ENCODE measurements at regions not wholly inside any gene's neighbourhood (a gene's known extent, or its start where the extent isn't known, plus 50 kb on each side); places are given as distances from the start of the nearest gene placed in this dataset.

DNA sequence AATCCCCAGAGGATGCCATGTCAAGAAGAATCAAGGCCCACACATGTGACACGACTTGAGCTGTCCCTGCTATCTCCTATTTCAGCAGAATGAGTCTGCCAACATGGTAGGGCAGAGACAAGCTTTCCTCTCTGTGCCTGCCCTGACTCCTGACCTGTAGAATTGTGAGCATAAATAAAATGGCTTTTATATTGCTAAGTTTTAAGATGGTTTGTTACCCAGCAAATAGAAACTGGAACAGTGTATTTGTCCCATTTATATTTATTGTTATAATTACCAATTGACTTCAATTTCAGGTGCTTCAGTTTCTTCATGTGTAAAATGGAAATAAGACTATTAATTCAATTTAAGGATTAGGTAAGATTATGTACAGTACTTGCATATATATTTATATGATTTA is 90.5 kb downstream of the ASB1 start:
- H3K27ac ChIP-seq: peak overlapping the region; percentile 92
- in situ Hi-C loops (cut with MboI): loop anchor here (10.0 kb wide), 1 partner anchor 328 kb away; the partner anchor contains the start of gene TWIST2
- DNase-seq: no peak
- H3K9me3 ChIP-seq (ENCODE audit: low read depth): no peaks in the 10 kb centered on the region
- H3K4me2 ChIP-seq (ENCODE audit: unreplicated experiment): no peak overlapping the region
- peaks cover 37% of the 10 kb centered on the region for H3F3A ChIP-seq (ENCODE audit: insufficient read depth)
- H3K36me3 ChIP-seq (ENCODE audit: low read depth): no peaks in the 10 kb centered on the region
- H3K4me3 ChIP-seq: no peak overlapping the region
- TF ChIP-seq EZH2phosphoT487 (IDR thresholded peaks at IDR 0.05; ENCODE audit: insufficient read depth, low read depth): no peak
- no peak for TF ChIP-seq EZH2 (IDR thresholded peaks at IDR 0.05; ENCODE audit: insufficient read depth, poor library complexity, severe bottlenecking)
- H3K9ac ChIP-seq: no peak overlapping the region
- 88 to 95% methylated on average over 1 of the region's 1 CpG for WGBS, 2 experiments (ENCODE audit: low coverage in 1 of 2, low lambda C conversion rate in 2 of 2, missing lambda C conversion rate in 2 of 2)
- H3K4me1 ChIP-seq (ENCODE audit: insufficient read depth): peaks cover 36% of the 10 kb centered on the region
- no peak overlapping the region for H2AFZ ChIP-seq
- H3K9me2 ChIP-seq (ENCODE audit: insufficient read depth): no peaks in the 10 kb centered on the region
- 0 out of 2 replicates have a peak, but pooled peaks cover 12% of the 10 kb centered on the region for H3K79me2 ChIP-seq (ENCODE audit: insufficient read depth)
- H4K20me1 ChIP-seq (ENCODE audit: insufficient read depth): no peaks in the 10 kb centered on the region
- H3K27me3 ChIP-seq (replicated peaks; ENCODE audit: insufficient read depth): no peaks in the 10 kb centered on the region

DNA sequence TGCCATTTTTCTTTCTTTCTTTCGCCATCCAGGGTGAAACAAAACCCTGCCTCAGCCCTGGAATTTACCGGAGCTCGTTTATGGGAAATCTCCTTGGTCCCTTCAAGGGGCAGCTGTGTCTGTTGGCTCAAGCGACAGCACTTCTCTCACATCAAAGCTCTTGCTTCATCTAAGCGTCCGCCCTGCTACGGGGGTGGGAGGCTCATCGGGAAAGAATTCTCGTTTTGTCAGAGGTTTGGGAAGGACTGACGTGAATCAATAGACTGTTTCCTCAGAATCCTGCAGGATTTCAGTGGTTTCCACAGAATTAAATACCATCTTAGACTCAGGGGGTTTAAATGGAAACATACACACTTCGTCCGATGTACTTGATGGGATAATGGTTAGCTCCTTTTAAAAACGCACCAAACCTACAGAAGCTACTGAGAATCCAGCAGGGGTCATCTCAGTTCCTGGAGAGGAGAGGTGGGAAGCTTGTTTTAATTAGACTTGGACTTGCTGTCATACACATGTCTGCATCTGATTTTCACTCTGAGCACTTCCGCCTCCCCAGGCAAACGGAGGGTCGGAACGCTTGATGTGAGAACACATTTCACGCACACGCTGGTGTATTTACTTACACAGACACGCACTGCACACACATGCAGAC is 91.6 kb downstream of the ASB1 start:
- Histone ChIP-seq H3K9ac (peak overlapping the region; percentile 74), H3K4me3 (peak overlapping the region; percentile 49)
- 1% methylated on average over 20 of the region's 20 CpGs for WGBS, 2 experiments (ENCODE audit: low coverage in 1 of 2, low lambda C conversion rate in 2 of 2, missing lambda C conversion rate in 2 of 2)

DNA sequence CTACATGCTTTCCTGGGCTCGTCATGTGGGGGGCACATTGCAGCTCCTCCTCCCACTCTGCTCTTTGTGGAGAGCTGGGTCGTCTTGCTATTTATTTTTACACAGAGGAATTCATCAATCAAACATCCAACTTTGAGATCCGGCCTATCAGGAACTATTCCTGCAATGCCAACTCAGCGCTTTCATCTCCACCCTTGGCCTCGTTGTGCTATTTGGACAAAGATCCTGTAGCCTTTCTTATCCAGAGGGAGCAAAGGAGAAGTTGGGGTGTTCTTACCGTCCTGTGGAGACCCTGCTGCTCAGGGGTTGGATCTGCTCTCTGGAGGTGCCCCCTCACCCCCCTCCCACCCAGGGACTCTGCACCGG is 92.1 kb downstream of the ASB1 start:
- no peak for TF ChIP-seq EZH2phosphoT487 (IDR thresholded peaks at IDR 0.05; ENCODE audit: insufficient read depth, low read depth)
- TF ChIP-seq EZH2 (IDR thresholded peaks at IDR 0.05; ENCODE audit: insufficient read depth, poor library complexity, severe bottlenecking): no peak
- Histone ChIP-seq H3K79me2 (ENCODE audit: insufficient read depth) (0 out of 2 replicates have a peak, but pooled peaks cover 12% of the 10 kb centered on the region), H3F3A (ENCODE audit: insufficient read depth) (peaks cover 37% of the 10 kb centered on the region), H3K27me3 (replicated peaks; ENCODE audit: insufficient read depth) (no peaks in the 10 kb centered on the region), H3K9me3 (ENCODE audit: low read depth) (no peaks in the 10 kb centered on the region), H3K4me2 (ENCODE audit: unreplicated experiment) (peak overlapping the region; percentile 73), H3K27ac (peak overlapping the region; percentile 92), H3K4me3 (peak overlapping the region; percentile 49), H3K9me2 (ENCODE audit: insufficient read depth) (no peaks in the 10 kb centered on the region), H3K4me1 (ENCODE audit: insufficient read depth) (peaks cover 36% of the 10 kb centered on the region), H4K20me1 (ENCODE audit: insufficient read depth) (no peaks in the 10 kb centered on the region), H2AFZ (peak overlapping the region; percentile 31), H3K36me3 (ENCODE audit: low read depth) (no peaks in the 10 kb centered on the region), H3K9ac (peak overlapping the region; percentile 74)
- DNase-seq: no peak
- in situ Hi-C loops (cut with MboI): loop anchor here (10.0 kb wide), 1 partner anchor 326 kb away; the partner anchor contains the start of gene TWIST2
- WGBS, 2 experiments (ENCODE audit: low coverage in 1 of 2, low lambda C conversion rate in 2 of 2, missing lambda C conversion rate in 2 of 2): 6 to 7% methylated on average over 7 of the region's 7 CpGs

More for the DNA sequence above, 91.6 kb downstream of the ASB1 start:
- Histone ChIP-seq H4K20me1 (ENCODE audit: insufficient read depth) (no peaks in the 10 kb centered on the region), H3K9me2 (ENCODE audit: insufficient read depth) (no peaks in the 10 kb centered on the region), H3K27me3 (replicated peaks; ENCODE audit: insufficient read depth) (no peaks in the 10 kb centered on the region), H3K36me3 (ENCODE audit: low read depth) (no peaks in the 10 kb centered on the region), H2AFZ (peak overlapping the region; percentile 31), H3K9me3 (ENCODE audit: low read depth) (no peaks in the 10 kb centered on the region), H3K4me1 (ENCODE audit: insufficient read depth) (peaks cover 36% of the 10 kb centered on the region), H3K79me2 (ENCODE audit: insufficient read depth) (0 out of 2 replicates have a peak, but pooled peaks cover 12% of the 10 kb centered on the region), H3F3A (ENCODE audit: insufficient read depth) (peaks cover 37% of the 10 kb centered on the region), H3K27ac (peak overlapping the region; percentile 92), H3K4me2 (ENCODE audit: unreplicated experiment) (peak overlapping the region; percentile 73)
- in situ Hi-C loops (cut with MboI): loop anchor here (10.0 kb wide), 1 partner anchor 327 kb away; the partner anchor contains the start of gene TWIST2
- no peak for TF ChIP-seq EZH2phosphoT487 (IDR thresholded peaks at IDR 0.05; ENCODE audit: insufficient read depth, low read depth)
- no peak for TF ChIP-seq EZH2 (IDR thresholded peaks at IDR 0.05; ENCODE audit: insufficient read depth, poor library complexity, severe bottlenecking)
- peak; percentile 95 for DNase-seq

DNA sequence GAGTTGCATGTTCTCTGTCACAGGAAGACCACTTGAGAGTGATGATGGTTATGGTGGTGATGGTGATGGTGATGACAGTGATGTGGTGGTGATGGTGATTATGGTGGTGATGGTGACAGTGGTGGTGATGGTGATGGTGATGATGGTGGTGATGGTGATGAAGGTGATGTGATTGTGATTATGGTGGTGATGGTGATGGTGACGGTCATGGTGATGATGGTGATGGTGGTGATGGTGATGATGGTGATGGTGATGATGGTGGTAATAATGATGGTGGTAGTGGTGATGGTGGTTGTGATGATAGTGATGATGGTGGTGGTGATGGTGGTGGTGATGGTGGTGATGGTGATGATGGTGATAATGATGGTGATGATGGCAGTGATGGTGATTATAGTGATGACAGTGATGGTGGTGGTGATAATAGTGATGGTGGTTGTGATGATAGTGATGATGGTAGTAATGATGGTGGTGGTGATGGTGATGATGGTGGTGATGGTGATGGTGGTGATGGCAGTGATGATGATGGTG is 93.7 kb downstream of the ASB1 start:
- Histone ChIP-seq H3K4me2 (ENCODE audit: unreplicated experiment) (no peak overlapping the region), H4K20me1 (ENCODE audit: insufficient read depth) (no peaks in the 10 kb centered on the region), H3F3A (ENCODE audit: insufficient read depth) (peaks cover 36% of the 10 kb centered on the region), H3K36me3 (ENCODE audit: low read depth) (no peaks in the 10 kb centered on the region), H3K9me3 (ENCODE audit: low read depth) (no peaks in the 10 kb centered on the region), H3K27me3 (replicated peaks; ENCODE audit: insufficient read depth) (no peaks in the 10 kb centered on the region), H3K9ac (no peak overlapping the region), H3K9me2 (ENCODE audit: insufficient read depth) (no peaks in the 10 kb centered on the region), H3K4me1 (ENCODE audit: insufficient read depth) (peaks cover 26% of the 10 kb centered on the region), H2AFZ (no peak overlapping the region), H3K27ac (no peak overlapping the region), H3K79me2 (ENCODE audit: insufficient read depth) (0 out of 2 replicates have a peak, but pooled peaks cover 9% of the 10 kb centered on the region), H3K4me3 (no peak overlapping the region)
- DNase-seq: no peak
- WGBS, 2 experiments (ENCODE audit: low coverage in 1 of 2, low lambda C conversion rate in 2 of 2, missing lambda C conversion rate in 2 of 2): 93 to 96% methylated on average over 1 of the region's 1 CpG
- TF ChIP-seq EZH2phosphoT487 (IDR thresholded peaks at IDR 0.05; ENCODE audit: insufficient read depth, low read depth): no peak
- no peak for TF ChIP-seq EZH2 (IDR thresholded peaks at IDR 0.05; ENCODE audit: insufficient read depth, poor library complexity, severe bottlenecking)
- in situ Hi-C loops (cut with MboI): no loop called here

Data from GM23248 (cell line).